Urothelium cell line (cell line): ENCODE measurements at regions not wholly inside any gene's neighbourhood (a gene's known extent, or its start where the extent isn't known, plus 50 kb on each side); places are given as distances from the start of the nearest gene placed in this dataset.

Experiments
- DNase-seq: peaks from one replicate; pipeline ENCODE4 v3.0.0; 2011; ENCODE audit warnings: low spot score, mixed read lengths
- FAIRE-seq: peaks from 2 replicates; lab custom pipeline; 2011; peaks lifted over from hg19 to GRCh38; lab: Jason Lieb, UNC

- DNase-seq: no peak
- FAIRE-seq: no peak
These were observed 254.7 kb downstream of the MAN2A1 start for GRCh38 chr5:109944461-109944860.

GRCh38 chr5:109945097-109945678 is 255.5 kb downstream of the MAN2A1 start:
- FAIRE-seq: no peak
- no peak for DNase-seq

GRCh38 chr5:109945723-109946480 is 256.2 kb downstream of the MAN2A1 start:
- DNase-seq: no peak
- FAIRE-seq: no peak

GRCh38 chr5:109946610-109947009 is 256.9 kb downstream of the MAN2A1 start:
- DNase-seq: no peak
- FAIRE-seq: no peak

GRCh38 chr5:109947667-109948066 is 257.9 kb downstream of the MAN2A1 start:
- no peak for DNase-seq
- no peak for FAIRE-seq

GRCh38 chr5:109950634-109951033 is 260.9 kb downstream of the MAN2A1 start:
- DNase-seq: no peak
- no peak for FAIRE-seq

GRCh38 chr5:109951348-109951747 is 261.6 kb downstream of the MAN2A1 start:
- FAIRE-seq (no peak), DNase-seq (no peak)

GRCh38 chr5:109951758-109952157 is 262.0 kb downstream of the MAN2A1 start:
- no peak for FAIRE-seq
- DNase-seq: no peak

- FAIRE-seq (no peak), DNase-seq (no peak)
These were observed 264.0 kb downstream of the MAN2A1 start for GRCh38 chr5:109953761-109954160.

GRCh38 chr5:109956884-109957283 is 267.2 kb downstream of the MAN2A1 start:
- FAIRE-seq: no peak
- no peak for DNase-seq

- no peak for DNase-seq
- no peak for FAIRE-seq
These were observed 268.4 kb downstream of the MAN2A1 start for GRCh38 chr5:109958082-109958481.

GRCh38 chr5:109959652-109960051 is 269.9 kb downstream of the MAN2A1 start:
- no peak for FAIRE-seq
- no peak for DNase-seq

GRCh38 chr5:109961751-109962150 is 272.0 kb downstream of the MAN2A1 start:
- FAIRE-seq: no peak
- no peak for DNase-seq

- DNase-seq (no peak), FAIRE-seq (no peak)
These were observed 273.3 kb downstream of the MAN2A1 start for GRCh38 chr5:109962882-109963603.

- DNase-seq (no peak), FAIRE-seq (no peak)
These were observed 274.4 kb downstream of the MAN2A1 start for GRCh38 chr5:109964136-109964535.

- FAIRE-seq (no peak), DNase-seq (no peak)
These were observed 275.9 kb downstream of the MAN2A1 start for GRCh38 chr5:109965634-109966033.

- DNase-seq (no peak), FAIRE-seq (no peak)
These were observed 282.2 kb downstream of the MAN2A1 start for GRCh38 chr5:109971968-109972367.

- FAIRE-seq (no peak), DNase-seq (no peak)
These were observed 292.3 kb downstream of the MAN2A1 start for GRCh38 chr5:109981979-109982378.

- DNase-seq (no peak), FAIRE-seq (no peak)
These were observed 293.3 kb downstream of the MAN2A1 start for GRCh38 chr5:109982966-109983534.

GRCh38 chr5:109986726-109987125 is 297.0 kb downstream of the MAN2A1 start:
- no peak for DNase-seq
- FAIRE-seq: no peak

GRCh38 chr5:109987355-109987754 is 297.6 kb downstream of the MAN2A1 start:
- FAIRE-seq: no peak

GRCh38 chr5:109987970-109988369 is 298.2 kb downstream of the MAN2A1 start:
- FAIRE-seq: no peak
- DNase-seq: no peak

More at GRCh38 chr5:109987355-109987754, 297.6 kb downstream of the MAN2A1 start:
- no peak for DNase-seq
